ENCODE measurements at regions not wholly inside any gene's neighbourhood (a gene's known extent, or its start where the extent isn't known, plus 50 kb on each side); places are given as distances from the start of the nearest gene placed in this dataset.

GRCh38 chr18:22680944-22681343 lies 252.2 kb upstream of the RBBP8 start:
- no peak for TF ChIP-seq CTCF (IDR thresholded peaks at IDR 0.05)
- no peak for TF ChIP-seq POLR2A (IDR thresholded peaks at IDR 0.05)

All from adrenal gland (tissue), 5 donors.